GM21423 (cell line): ENCODE measurements at regions not wholly inside any gene's neighbourhood (a gene's known extent, or its start where the extent isn't known, plus 50 kb on each side); places are given as distances from the start of the nearest gene placed in this dataset.
"Not testable (repeated sequence)": the region's sequence is repeated elsewhere in the genome, so short reads cannot be mapped to it uniquely, and the experiment has no call there.

Experiments
- ATAC-seq: cut with Tn5 transposase; IDR thresholded peaks from one replicate; pipeline ENCODE4 v1.9.1; 2021; ENCODE audit warnings: mild to moderate bottlenecking, moderate library complexity; ENCODE audit not compliant: unreplicated experiment

DNA sequence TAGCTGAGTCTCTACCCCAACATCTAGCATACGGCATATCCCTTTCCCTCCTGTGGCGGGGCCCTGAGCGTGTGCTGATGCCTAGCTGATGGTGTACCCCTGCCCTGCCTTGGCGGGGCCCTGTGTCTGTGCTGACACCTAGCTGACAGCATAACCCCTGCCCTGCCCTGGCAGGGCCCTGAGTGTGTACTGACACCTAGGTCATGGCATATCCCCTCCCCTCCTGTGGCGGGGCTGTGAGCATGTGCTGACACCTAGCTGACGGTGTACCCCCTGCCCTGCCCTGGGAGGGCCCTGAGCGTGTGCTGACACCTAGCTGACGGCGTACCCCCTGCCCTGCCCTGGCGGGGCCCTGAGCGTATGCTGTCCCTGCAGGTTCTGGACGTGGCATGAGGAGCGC lies 414.0 kb upstream of the AMELY start:
- no peak for ATAC-seq

DNA sequence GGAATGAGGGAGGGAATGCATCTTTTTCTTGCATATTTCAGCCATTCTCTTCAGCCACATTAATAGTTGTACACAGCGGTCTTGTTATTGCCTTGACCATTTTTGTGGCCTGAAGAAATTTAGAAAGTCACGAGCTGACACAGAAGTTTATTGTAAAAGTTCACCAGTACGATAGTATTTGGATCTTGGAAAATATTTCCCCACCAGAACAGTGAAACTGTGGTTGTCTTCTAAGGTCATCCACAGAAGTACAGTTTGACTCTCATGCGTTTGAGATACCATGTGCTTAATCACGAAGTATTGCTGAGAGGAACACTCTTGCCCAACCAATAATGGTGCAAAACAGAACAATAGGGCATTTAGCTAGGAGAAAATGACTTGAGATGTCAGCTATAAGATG lies 409.2 kb upstream of the AMELY start:
- no peak for ATAC-seq

DNA sequence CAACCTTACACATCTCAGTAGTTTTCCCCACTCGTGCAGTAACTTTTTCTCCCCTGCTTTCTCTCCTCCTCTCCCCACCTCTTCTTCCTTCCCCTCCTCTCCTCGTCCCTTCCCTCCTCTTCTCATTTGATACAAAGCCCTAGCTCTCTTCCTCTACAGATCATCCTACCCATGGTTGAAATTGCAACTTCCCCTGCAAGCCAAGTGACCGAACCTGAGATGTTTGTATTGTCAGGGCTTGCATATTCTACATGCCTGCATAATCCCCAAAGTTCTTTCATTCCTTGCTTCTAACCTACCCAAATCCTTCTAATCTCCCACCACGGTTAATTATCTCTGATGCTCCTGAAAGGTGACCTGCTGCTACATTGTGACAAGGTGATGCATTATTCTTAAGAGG lies 408.6 kb upstream of the AMELY start:
- ATAC-seq = not testable (repeated sequence)

DNA sequence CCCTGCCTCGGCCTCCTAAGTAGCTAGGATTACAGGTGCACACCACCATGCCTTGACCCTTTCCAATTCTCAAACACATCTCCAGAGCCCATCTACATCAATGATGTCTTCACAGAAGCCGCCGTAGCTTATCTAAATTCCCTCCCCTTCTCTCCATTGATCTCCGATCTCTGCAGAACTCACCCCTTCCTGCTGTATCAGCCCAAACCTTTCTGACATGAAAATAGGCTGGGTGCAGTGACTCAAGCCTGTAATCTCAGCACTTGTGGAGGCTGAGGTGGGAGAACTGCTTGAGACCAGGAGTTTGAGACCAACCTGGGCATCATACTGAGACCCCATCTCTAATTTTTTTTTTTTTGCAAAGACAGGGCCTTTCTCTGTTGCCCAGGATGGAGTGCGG lies 406.6 kb upstream of the AMELY start:
- ATAC-seq = no peak

- no peak for ATAC-seq
These were observed 406.0 kb upstream of the AMELY start for GRCh38 chrY:7317571-7317970.

DNA sequence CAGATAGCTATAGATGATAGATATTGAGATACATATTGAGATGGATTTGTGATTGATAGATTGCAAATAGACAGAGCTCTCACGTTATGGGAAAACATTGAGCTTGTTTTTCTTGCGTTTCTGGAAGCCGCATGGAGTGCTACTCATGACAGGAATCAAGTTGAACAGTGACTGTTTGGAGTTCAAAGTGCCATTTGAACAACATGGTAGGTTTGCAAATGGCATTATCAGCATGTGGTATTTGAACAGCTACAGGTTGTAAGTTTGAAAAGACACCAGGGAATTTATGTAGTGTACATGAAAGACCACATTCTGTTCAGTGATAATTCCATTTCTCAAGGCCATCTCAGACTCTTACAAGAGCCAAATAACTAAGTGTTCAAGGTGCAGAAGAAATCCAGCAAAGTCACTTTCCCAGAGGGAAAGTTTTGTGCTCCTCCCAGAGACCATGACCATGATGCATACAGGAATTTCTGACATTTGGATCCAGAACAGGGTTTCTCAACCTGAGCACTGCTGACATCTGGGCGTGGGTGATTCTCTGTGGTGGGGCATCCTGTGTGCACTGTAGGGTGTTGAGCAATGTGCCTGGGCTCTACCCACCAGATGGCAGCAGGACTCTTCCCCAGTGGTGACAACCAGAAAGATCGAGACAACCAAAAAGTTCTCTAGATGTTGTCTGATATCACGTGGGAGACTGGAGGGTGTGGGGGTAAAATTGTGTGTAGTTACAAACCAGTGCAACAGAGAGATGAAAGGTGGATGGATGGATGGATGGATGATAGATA lies 399.1 kb upstream of the AMELY start:
- ATAC-seq = peak; percentile 67

DNA sequence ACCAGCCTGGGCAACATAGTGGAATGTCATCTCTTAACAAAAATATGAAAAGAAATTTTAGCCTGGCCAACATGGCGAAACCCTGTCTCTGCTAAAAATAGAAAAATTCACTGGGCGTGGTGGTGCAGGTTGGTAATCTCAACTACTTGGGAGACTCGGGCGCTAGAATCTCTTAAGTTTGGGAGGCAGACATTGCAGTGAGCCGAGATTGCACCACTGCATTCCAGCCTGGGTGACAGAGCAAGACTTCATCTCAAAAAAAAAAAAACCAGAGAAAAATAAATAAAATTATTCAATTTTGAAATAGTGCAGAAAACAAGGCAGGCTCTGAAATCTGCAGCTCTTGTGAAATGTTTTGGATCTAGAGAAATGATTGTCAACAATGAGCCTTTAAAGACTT lies 397.3 kb upstream of the AMELY start:
- no peak for ATAC-seq

GRCh38 chrY:7302306-7302705 lies 390.8 kb upstream of the AMELY start:
- ATAC-seq = no peak

- no peak for ATAC-seq
These were observed 388.4 kb upstream of the AMELY start for GRCh38 chrY:7299960-7300359.

DNA sequence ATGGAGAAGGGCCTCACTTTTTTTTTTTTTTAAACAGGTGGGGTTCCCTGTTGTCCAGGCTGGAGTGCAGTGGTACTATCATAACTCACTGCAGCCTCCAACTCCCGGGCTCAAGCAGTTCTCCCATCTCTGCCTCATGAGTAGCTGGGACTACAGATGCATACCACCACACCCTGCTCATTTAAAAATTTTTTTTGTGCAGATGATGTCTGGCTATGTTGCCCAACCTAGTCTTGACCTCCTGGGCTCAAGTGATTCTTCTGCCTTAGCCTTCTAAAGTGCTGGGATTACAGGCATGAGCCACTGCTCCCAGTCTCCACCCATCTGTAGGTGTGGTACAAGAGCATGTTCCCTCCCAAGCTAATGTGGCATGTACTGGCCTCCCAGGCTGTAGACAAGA lies 380.6 kb upstream of the AMELY start:
- ATAC-seq = no peak

DNA sequence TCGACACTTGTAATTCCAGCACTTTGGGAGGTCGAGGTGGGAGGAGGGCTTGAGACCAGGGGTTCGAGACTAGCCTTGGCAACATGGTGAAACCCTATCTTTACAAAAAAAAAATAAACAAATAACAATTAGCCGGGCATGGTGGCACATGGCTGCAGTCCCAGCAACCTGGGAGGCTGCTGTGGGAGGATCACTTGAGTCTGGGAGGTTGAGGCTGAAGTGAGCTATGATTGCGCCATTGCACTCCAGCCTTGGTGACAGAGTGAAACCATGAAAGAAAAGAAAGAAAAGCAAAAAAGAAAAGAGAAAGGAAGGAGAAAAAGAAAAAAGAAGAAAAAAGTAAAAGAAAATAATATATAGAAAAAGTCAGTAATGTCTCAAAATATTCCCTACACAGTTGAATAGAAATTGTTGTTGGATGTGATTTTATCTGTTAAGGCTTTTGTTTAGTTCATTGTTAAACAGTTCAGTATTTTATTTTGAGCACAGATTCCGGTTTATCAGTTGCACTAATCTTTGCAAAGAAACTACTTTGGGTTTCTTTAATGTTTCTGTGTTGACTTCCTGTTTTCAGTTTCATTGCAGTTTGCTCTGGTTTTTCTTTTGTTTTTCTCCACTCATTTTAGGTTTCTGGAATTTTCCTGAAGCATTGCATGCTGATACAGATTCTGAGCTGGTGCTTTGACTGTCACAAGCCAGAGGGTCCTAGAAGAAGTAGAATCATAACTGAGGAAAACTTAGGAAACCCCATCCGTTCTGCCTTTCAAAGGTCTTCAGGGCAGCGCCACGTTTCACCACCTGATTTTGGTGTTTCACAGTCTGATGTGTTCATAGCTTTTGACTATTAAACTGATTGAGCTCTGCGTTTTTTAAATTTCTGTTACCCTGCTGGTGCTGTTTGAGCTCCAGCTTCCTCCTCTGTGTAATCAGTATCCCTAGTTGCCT lies 378.6 kb upstream of the AMELY start:
- ATAC-seq = peak; percentile 66

DNA sequence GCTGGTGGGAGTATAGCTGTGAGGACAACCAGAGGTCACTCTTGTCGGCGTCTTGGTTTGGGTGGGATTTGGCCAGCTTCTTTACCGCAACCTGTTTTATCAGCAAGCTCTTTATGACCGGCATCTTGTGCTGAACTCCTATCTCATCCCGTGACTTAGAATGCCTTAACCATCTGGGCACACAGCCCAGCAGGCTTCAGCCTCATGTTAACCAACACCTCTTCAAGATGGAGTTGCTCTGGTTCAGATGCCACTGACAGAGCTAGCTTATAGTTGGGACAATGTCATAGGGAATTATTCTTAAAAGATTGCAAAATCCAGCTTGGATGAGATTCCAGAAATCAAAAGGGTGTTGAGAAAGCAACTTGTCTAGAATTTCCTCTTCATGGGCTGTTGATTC lies 377.1 kb upstream of the AMELY start:
- ATAC-seq = no peak

GRCh38 chrY:7287963-7288362 lies 376.4 kb upstream of the AMELY start:
- ATAC-seq = not testable (repeated sequence)

- no peak for ATAC-seq
These were observed 373.8 kb upstream of the AMELY start for GRCh38 chrY:7285388-7285787.

DNA sequence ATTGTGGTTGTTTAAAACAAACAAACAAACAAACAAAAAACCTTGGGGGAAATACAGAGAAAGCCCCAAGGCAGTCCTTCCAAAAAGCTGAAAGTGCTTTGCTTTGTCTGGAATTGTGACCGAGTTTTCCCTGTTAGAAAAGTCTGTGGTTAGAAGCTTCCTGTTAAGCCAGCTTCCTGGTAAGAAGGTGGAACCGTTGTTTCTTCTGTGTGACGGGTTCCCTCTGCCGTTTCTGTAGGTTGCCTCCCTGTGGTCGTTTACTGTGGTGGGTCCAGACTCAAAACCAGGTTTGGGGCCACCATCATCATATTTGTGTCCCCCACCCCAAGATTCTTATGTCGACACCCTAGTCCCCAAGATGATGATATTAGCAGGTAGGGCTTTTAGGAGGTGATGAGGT lies 371.4 kb upstream of the AMELY start:
- no peak for ATAC-seq

DNA sequence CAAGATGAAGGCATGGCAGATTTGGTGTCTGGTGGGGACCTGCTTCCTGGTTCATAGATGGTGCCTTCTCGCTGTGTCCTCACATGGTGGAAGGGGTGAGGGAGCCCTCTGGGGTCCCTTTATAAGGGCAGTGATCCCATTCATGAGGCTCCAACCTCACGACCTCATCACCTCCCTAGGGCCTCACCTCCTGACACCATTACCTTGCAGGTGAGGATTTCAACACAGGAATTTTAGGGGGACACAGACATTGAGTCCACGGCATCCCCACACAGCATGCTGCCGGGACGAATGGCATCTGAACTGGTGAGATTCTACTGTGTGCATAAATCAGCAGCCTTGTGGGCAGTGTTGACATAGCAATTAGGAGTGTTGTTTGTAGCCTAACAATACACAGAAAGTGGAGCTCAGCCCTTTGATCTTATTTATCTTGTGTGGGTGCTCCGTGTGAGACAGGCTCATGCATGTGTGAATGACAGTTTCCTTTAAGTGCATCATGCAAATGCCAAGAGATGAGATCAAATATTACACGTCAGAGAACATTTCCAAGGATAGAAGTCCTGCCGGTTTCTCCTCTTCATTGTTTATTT lies 368.7 kb upstream of the AMELY start:
- not testable (repeated sequence) for ATAC-seq

GRCh38 chrY:7275751-7276150 lies 364.2 kb upstream of the AMELY start:
- no peak for ATAC-seq

DNA sequence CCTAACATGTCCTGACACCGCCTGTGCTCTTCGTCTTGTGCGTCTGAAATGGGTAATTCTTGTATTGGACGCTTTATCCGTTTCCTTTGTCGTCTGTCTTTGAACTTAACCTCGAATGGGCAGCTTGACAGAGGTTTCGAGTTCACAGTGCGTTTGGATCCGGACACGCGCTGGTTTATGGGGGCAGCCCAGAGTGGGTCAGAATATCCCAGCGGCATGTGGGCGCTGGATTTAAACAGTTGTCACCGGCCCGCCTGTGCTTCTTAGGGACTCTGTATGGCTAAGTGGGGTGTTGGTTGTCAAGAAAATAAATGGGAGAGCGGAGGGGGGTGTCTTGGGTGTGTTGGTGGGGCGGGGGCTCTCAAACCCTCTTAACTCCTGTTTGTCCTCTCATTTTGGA lies 363.5 kb upstream of the AMELY start:
- ATAC-seq = no peak

DNA sequence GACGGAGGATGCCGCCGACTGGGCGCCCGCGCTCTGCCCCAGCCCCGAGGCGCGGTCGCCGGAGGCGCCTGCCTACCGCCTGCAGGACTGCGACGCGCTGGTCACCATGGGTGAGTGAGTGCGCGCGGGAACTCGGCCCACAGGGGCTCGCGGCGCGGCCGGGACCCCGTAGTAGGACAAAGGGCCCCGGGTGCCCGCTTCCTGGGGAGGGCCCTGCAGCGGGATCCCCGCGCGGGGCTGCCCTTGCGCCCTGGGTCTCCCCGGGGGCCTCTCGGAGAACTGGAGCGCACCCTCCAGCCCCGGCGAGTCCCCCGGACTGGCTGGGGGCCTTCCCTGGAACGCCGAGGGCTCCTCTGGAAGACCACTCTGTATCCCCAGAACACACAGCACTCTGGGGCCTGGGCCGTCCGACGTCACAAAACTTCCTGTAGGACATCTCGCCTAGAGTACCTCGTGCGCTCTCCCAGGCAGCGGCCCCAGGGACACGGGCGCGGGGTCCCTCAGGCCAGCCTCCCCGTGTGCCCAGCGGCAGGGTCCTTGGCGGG lies 362.9 kb upstream of the AMELY start:
- ATAC-seq = peak; percentile 14

- ATAC-seq = peak; percentile 74
These were observed 362.1 kb upstream of the AMELY start for GRCh38 chrY:7273587-7274203.
